ENCODE measurements at regions not wholly inside any gene's neighbourhood (a gene's known extent, or its start where the extent isn't known, plus 50 kb on each side); places are given as distances from the start of the nearest gene placed in this dataset.

DNA sequence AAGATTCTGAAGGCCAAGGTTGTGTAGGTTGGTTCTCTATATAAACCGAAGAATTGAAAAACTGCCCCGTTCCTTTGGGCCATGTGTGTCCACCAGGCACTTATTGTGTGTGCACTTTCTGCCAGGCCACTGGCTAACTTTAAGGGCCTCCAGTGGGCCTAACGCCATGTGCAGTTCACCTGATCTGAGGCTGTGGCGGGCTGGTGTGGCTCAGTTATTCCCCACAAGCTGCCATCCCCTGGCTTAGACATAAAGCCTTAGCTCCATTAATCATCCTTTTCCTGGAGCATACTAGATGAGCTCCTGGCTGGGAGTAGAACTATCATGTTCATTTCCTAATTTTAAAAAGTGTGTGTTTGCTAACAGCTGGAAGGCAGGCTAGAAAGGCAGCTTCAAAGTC lies 304.1 kb upstream of the TNP1 start:
- no peak overlapping the region for H3K4me3 Mint-ChIP-seq (ENCODE audit: unreplicated experiment)
- H3K27me3 Mint-ChIP-seq (ENCODE audit: unreplicated experiment) = no peaks in the 10 kb centered on the region
- no peaks in the 10 kb centered on the region for H3K9me3 Mint-ChIP-seq (ENCODE audit: unreplicated experiment)
- no peak for DNase-seq (ENCODE audit: low spot score)
- TF ChIP-seq, protein P1, sequence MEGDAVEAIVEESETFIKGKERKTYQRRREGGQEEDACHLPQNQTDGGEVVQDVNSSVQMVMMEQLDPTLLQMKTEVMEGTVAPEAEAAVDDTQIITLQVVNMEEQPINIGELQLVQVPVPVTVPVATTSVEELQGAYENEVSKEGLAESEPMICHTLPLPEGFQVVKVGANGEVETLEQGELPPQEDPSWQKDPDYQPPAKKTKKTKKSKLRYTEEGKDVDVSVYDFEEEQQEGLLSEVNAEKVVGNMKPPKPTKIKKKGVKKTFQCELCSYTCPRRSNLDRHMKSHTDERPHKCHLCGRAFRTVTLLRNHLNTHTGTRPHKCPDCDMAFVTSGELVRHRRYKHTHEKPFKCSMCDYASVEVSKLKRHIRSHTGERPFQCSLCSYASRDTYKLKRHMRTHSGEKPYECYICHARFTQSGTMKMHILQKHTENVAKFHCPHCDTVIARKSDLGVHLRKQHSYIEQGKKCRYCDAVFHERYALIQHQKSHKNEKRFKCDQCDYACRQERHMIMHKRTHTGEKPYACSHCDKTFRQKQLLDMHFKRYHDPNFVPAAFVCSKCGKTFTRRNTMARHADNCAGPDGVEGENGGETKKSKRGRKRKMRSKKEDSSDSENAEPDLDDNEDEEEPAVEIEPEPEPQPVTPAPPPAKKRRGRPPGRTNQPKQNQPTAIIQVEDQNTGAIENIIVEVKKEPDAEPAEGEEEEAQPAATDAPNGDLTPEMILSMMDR (IDR thresholded peaks at IDR 0.05; ENCODE audit: unreplicated experiment) = no peak
- H3K4me1 Mint-ChIP-seq (ENCODE audit: unreplicated experiment) = peaks cover 28% of the 10 kb centered on the region
- no peaks in the 10 kb centered on the region for H3K36me3 Mint-ChIP-seq (ENCODE audit: low read depth, unreplicated experiment)
- H3K27ac Mint-ChIP-seq (ENCODE audit: unreplicated experiment) = no peak overlapping the region

DNA sequence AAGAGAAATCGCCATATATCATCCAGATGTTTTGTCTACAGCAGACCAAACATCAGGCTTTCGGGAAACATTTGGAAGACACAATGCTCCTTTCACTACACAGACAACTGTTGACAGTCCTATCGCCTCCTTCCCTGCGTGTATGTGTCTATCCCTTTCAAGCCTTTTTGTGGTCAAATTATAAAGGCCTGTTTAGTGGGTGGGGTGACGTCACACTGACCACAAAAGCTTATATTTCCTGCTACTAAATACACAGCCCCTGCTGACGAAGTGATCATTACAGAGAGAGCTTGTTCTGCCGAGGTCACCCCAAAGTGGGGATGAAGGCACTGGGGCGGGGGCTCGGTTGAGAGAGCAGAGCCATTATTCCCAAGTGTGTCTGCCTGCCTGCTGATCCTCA lies 302.7 kb upstream of the TNP1 start:
- no peak for DNase-seq (ENCODE audit: low spot score)
- Mint-ChIP-seq H3K4me1 (ENCODE audit: unreplicated experiment) (peaks cover 28% of the 10 kb centered on the region), H3K27ac (ENCODE audit: unreplicated experiment) (peak overlapping the region; percentile 90), H3K36me3 (ENCODE audit: low read depth, unreplicated experiment) (peaks cover 3% of the 10 kb centered on the region), H3K9me3 (ENCODE audit: unreplicated experiment) (no peaks in the 10 kb centered on the region), H3K4me3 (ENCODE audit: unreplicated experiment) (no peak overlapping the region), H3K27me3 (ENCODE audit: unreplicated experiment) (peaks cover 1% of the 10 kb centered on the region)
- TF ChIP-seq, protein P1 (IDR thresholded peaks at IDR 0.05; ENCODE audit: unreplicated experiment) = no peak

DNA sequence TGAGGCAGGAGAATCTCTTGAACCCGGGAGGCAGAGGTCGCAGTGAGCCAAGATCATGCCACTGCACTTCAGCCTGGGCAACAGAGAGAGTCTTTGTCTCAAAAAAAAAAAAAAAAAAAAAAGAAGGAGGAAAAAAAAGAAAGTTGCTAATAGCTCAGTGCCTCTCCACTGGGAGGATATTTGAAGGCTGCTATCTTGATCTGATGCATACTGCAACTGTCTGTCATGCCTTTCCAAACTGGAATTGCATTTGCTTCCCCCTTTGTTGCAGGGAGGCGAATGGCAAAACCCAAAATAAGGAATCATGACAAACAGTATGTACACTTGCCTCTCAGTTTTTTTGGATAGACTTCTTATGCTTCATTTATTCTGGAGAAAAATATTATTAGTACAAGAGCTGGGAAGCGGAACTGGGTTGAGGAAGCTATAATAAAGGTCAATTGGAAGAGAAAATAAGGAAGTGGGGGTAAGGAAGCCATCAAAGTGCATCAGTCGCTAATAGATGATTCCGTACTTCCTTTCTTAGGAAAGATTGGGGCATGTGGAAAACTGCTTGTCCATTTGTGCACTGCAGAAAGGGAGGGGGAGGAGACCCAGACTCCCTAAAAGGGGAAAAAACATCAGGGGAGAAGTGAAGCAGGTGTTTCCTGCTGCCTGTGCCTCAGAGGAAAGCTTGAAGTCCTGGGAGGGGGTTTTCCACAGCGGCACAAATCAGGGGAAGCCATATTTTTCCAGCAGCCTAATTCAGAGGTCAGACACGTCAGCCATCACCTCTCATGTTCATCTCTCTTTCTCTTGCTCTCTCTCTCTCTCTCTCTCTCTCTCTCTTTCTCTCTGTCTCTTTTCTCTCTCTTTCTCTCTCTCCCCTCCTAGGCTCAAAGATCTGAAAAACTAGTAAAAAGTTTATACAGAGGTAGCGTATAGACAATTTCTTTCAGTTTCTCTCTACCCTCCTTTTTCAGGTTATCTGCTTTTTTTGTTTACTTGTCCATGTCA lies 301.4 kb upstream of the TNP1 start:
- peak; percentile 49 for DNase-seq (ENCODE audit: low spot score)
- Mint-ChIP-seq H3K27ac (ENCODE audit: unreplicated experiment) (peak overlapping the region; percentile 90), H3K9me3 (ENCODE audit: unreplicated experiment) (no peaks in the 10 kb centered on the region)

DNA sequence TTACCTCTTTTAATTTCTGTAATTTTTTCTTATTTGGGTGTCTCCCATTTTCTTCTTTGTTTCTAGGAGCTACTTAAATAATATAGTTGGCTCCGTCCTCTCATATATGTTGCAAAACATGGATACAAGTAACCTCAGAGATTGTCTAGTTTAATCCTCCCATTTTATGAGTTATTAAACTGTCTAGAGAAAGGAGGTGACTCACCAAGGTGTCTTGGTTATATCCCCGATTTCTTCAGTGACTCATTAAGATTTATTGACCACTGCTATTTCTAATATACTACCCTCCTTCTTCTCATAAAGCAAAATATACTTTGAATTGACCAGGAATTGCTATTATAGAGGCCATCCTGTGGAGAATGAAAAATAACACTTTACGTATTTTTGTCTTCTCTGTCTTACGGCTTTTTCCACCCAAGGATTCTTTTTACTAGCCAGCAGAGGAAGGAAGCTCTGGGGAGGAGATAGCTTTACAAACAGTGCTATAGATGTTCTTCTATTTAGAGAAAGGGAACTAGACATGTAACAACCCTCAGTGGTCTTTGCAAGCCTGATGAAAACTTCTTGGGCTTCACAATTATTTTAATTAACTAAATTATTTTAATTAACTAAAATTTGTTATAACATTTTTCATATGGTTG lies 300.4 kb upstream of the TNP1 start:
- Mint-ChIP-seq H3K36me3 (ENCODE audit: low read depth, unreplicated experiment) (peaks cover 3% of the 10 kb centered on the region), H3K4me3 (ENCODE audit: unreplicated experiment) (no peak overlapping the region), H3K27me3 (ENCODE audit: unreplicated experiment) (peaks cover 1% of the 10 kb centered on the region), H3K9me3 (ENCODE audit: unreplicated experiment) (no peaks in the 10 kb centered on the region), H3K27ac (ENCODE audit: unreplicated experiment) (no peak overlapping the region), H3K4me1 (ENCODE audit: unreplicated experiment) (peaks cover 28% of the 10 kb centered on the region)
- DNase-seq (ENCODE audit: low spot score) = no peak
- TF ChIP-seq, protein P1 (IDR thresholded peaks at IDR 0.05; ENCODE audit: unreplicated experiment) = no peak

More for the DNA sequence above, 301.4 kb upstream of the TNP1 start:
- Mint-ChIP-seq H3K27me3 (ENCODE audit: unreplicated experiment) (peaks cover 1% of the 10 kb centered on the region), H3K4me3 (ENCODE audit: unreplicated experiment) (no peak overlapping the region), H3K4me1 (ENCODE audit: unreplicated experiment) (peaks cover 28% of the 10 kb centered on the region), H3K36me3 (ENCODE audit: low read depth, unreplicated experiment) (peaks cover 3% of the 10 kb centered on the region)
- TF ChIP-seq, protein P1 (IDR thresholded peaks at IDR 0.05; ENCODE audit: unreplicated experiment) = no peak

DNA sequence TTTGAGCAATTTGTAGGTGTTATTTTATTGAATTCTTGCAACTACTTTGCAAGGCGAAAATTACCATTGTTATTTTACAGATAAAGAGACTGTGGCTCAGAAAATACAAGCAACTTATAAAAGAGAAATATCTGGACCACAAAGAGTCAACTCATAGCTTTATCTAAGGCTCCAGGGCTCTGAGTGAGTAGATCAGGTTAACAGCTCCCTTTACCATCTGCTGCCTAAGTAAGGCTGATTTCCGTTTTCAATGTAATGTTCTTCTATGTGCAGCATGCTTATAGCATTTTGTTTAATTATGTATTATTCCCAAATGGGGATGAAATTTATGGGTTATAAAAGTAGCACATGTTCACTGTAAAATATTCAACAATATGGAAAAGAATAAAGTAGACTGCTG lies 299.1 kb upstream of the TNP1 start:
- peaks cover 1% of the 10 kb centered on the region for H3K27me3 Mint-ChIP-seq (ENCODE audit: unreplicated experiment)
- DNase-seq (ENCODE audit: low spot score) = no peak
- TF ChIP-seq, protein P1 (IDR thresholded peaks at IDR 0.05; ENCODE audit: unreplicated experiment) = no peak
- no peaks in the 10 kb centered on the region for H3K9me3 Mint-ChIP-seq (ENCODE audit: unreplicated experiment)
- no peak overlapping the region for H3K27ac Mint-ChIP-seq (ENCODE audit: unreplicated experiment)
- H3K36me3 Mint-ChIP-seq (ENCODE audit: low read depth, unreplicated experiment) = peaks cover 3% of the 10 kb centered on the region
- no peak overlapping the region for H3K4me3 Mint-ChIP-seq (ENCODE audit: unreplicated experiment)
- H3K4me1 Mint-ChIP-seq (ENCODE audit: unreplicated experiment) = peaks cover 28% of the 10 kb centered on the region
